ENCODE measurements at regions not wholly inside any gene's neighbourhood (a gene's known extent, or its start where the extent isn't known, plus 50 kb on each side); places are given as distances from the start of the nearest gene placed in this dataset.
"Not testable (repeated sequence)": the region's sequence is repeated elsewhere in the genome, so short reads cannot be mapped to it uniquely, and the experiment has no call there.

DNA sequence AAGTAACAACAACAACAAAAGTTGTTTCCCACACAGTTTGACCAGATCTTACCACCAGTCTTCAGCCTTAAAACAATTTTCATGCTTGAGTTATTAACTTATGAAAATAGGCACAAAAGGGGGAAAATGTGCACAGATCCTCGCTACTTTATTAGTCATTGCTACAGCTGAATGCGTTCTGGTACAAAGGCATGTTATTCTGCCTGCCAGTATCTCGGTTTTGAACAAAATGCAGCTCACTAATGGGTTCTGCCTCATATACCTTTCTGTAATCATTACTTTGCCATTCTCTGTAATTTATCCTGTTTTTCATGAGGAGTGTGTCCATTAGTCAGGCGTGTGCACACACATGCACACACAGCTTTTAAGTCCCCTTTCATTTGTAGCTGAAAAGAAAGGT, 247.6 kb downstream of the BCL2L11 start:
- no CpG with 5 or more reads among the region's 4 CpGs for WGBS (ENCODE audit: extremely low coverage, insufficient read length, low lambda C conversion rate)
- H3K4me2 ChIP-seq (ENCODE audit: insufficient read depth, insufficient read length, low read length); H3K36me3 Mint-ChIP-seq (ENCODE audit: insufficient read depth in 1 of 3, low read depth in 3 of 3); H3K79me1 ChIP-seq (ENCODE audit: insufficient read depth, low read depth, low read length, poor library complexity, severe bottlenecking); H2BK20ac ChIP-seq (ENCODE audit: low read depth, low read length, poor library complexity, severe bottlenecking); H3K18ac ChIP-seq (ENCODE audit: insufficient read length, low read depth, low read length); H4K20me1 ChIP-seq (ENCODE audit: control insufficient read depth, insufficient read depth, insufficient read length); H4K5ac ChIP-seq (ENCODE audit: insufficient read length, low read depth, low read length); H4K91ac ChIP-seq (ENCODE audit: insufficient read length, low read depth, low read length); H3K23ac ChIP-seq (ENCODE audit: insufficient read length, low read depth, low read length); H2BK5ac ChIP-seq (ENCODE audit: insufficient read length, low read length); H3K4ac ChIP-seq (ENCODE audit: low read depth, low read length); H2BK120ac ChIP-seq (ENCODE audit: low read depth, low read length, poor library complexity, severe bottlenecking); H3K23me2 ChIP-seq (ENCODE audit: insufficient read length, low read depth, low read length, poor library complexity, severe bottlenecking); H3K14ac ChIP-seq (ENCODE audit: insufficient read depth, low read length); H3K79me2 ChIP-seq (ENCODE audit: insufficient read depth, low read length); H3K4me1 ChIP-seq (ENCODE audit: insufficient read depth, low read length); H3K4me3 Mint-ChIP-seq; H2AFZ ChIP-seq (ENCODE audit: low read length); H4K8ac ChIP-seq (replicated peaks; ENCODE audit: insufficient read length, low read depth, low read length); H3K27me3 Mint-ChIP-seq (ENCODE audit: low read depth); H3K9ac ChIP-seq (ENCODE audit: extremely low read depth, insufficient read length, low read length); H3K27ac ChIP-seq (ENCODE audit: insufficient read length, low read depth, low read length); H3K27me3 ChIP-seq (ENCODE audit: insufficient read depth, low read length); H3K27ac Mint-ChIP-seq; H2AK5ac ChIP-seq (ENCODE audit: insufficient read length, low read length); H3K4me1 Mint-ChIP-seq; H3K56ac ChIP-seq (ENCODE audit: insufficient read length, low read depth, low read length); DNase-seq; H3K9me3 ChIP-seq (ENCODE audit: control insufficient read depth, low read depth, low read length); H3K9me3 Mint-ChIP-seq; H2BK12ac ChIP-seq (ENCODE audit: insufficient read length, low read depth, low read length); H2BK15ac ChIP-seq (ENCODE audit: low read depth, low read length); H3T11ph ChIP-seq (ENCODE audit: low read length): not testable (repeated sequence)

DNA sequence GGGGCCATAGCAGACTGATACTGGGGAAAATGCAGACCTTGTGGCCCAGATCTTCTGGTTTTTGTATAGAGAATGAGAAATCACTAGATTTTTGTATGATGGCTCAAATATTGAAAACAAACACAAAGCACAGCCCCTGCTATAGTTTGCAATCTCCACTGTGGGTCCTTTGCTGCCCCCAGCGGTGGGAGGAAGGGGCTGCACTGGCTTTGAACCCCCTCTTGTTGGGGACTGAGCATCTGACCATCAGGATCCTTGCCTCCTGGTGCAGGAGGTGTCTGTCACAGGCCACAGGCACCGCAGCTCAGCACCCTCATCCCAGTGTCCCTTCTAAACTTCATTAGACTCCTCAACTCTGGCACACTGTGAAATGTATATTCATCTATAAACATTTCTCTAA, 252.3 kb downstream of the BCL2L11 start:
- not testable (repeated sequence) for H3K79me2 ChIP-seq (ENCODE audit: insufficient read depth, low read length)
- WGBS (ENCODE audit: extremely low coverage, insufficient read length, low lambda C conversion rate), result no CpG with 5 or more reads among the region's 2 CpGs

More for the DNA sequence above, 252.3 kb downstream of the BCL2L11 start:
- not testable (repeated sequence) for H3K27me3 Mint-ChIP-seq (ENCODE audit: low read depth); H3K36me3 Mint-ChIP-seq (ENCODE audit: insufficient read depth in 1 of 3, low read depth in 3 of 3); H3K23me2 ChIP-seq (ENCODE audit: insufficient read length, low read depth, low read length, poor library complexity, severe bottlenecking); H3K23ac ChIP-seq (ENCODE audit: insufficient read length, low read depth, low read length); H2BK15ac ChIP-seq (ENCODE audit: low read depth, low read length); H2BK20ac ChIP-seq (ENCODE audit: low read depth, low read length, poor library complexity, severe bottlenecking); H2AK5ac ChIP-seq (ENCODE audit: insufficient read length, low read length); H3K4ac ChIP-seq (ENCODE audit: low read depth, low read length); H3K27ac Mint-ChIP-seq; H3K4me3 Mint-ChIP-seq; H3K4me2 ChIP-seq (ENCODE audit: insufficient read depth, insufficient read length, low read length); H2BK5ac ChIP-seq (ENCODE audit: insufficient read length, low read length); H4K91ac ChIP-seq (ENCODE audit: insufficient read length, low read depth, low read length); H3K4me1 Mint-ChIP-seq; H3K9ac ChIP-seq (ENCODE audit: extremely low read depth, insufficient read length, low read length); H3K27me3 ChIP-seq (ENCODE audit: insufficient read depth, low read length); H2AFZ ChIP-seq (ENCODE audit: low read length); H3T11ph ChIP-seq (ENCODE audit: low read length); H3K9me3 ChIP-seq (ENCODE audit: control insufficient read depth, low read depth, low read length); H3K4me1 ChIP-seq (ENCODE audit: insufficient read depth, low read length); H2BK12ac ChIP-seq (ENCODE audit: insufficient read length, low read depth, low read length); H3K27ac ChIP-seq (ENCODE audit: insufficient read length, low read depth, low read length); H3K9me3 Mint-ChIP-seq; DNase-seq; H4K20me1 ChIP-seq (ENCODE audit: control insufficient read depth, insufficient read depth, insufficient read length); H3K56ac ChIP-seq (ENCODE audit: insufficient read length, low read depth, low read length); H3K14ac ChIP-seq (ENCODE audit: insufficient read depth, low read length); H3K79me1 ChIP-seq (ENCODE audit: insufficient read depth, low read depth, low read length, poor library complexity, severe bottlenecking); H2BK120ac ChIP-seq (ENCODE audit: low read depth, low read length, poor library complexity, severe bottlenecking); H3K18ac ChIP-seq (ENCODE audit: insufficient read length, low read depth, low read length); H4K8ac ChIP-seq (replicated peaks; ENCODE audit: insufficient read length, low read depth, low read length); H4K5ac ChIP-seq (ENCODE audit: insufficient read length, low read depth, low read length)

Data from H9 (cell line).